ENCODE measurements at regions not wholly inside any gene's neighbourhood (a gene's known extent, or its start where the extent isn't known, plus 50 kb on each side); places are given as distances from the start of the nearest gene placed in this dataset.
"Not testable (repeated sequence)": the region's sequence is repeated elsewhere in the genome, so short reads cannot be mapped to it uniquely, and the experiment has no call there.

GRCh38 chr4:167775375-167775774 lies 317.0 kb upstream of the ANXA10 start:
- H3K4me3 ChIP-seq (ENCODE audit: insufficient read depth, low read depth, low read length) = no peak overlapping the region
- H3K27me3 ChIP-seq (ENCODE audit: control insufficient read depth, insufficient read depth, low read length) = no peaks in the 10 kb centered on the region
- H3K36me3 ChIP-seq (replicated peaks; ENCODE audit: control insufficient read depth, insufficient read depth, low read length) = no peaks in the 10 kb centered on the region
- DNase-seq = no peak

- no peak for DNase-seq
- no peaks in the 10 kb centered on the region for H3K27me3 ChIP-seq (ENCODE audit: control insufficient read depth, insufficient read depth, low read length)
- no peaks in the 10 kb centered on the region for H3K36me3 ChIP-seq (replicated peaks; ENCODE audit: control insufficient read depth, insufficient read depth, low read length)
- no peak overlapping the region for H3K4me3 ChIP-seq (ENCODE audit: insufficient read depth, low read depth, low read length)
Measured at GRCh38 chr4:167779280-167779679, 313.1 kb upstream of the ANXA10 start.

- no peak for DNase-seq
- H3K4me3 ChIP-seq (ENCODE audit: insufficient read depth, low read depth, low read length) = no peak overlapping the region
- no peaks in the 10 kb centered on the region for H3K27me3 ChIP-seq (ENCODE audit: control insufficient read depth, insufficient read depth, low read length)
- no peaks in the 10 kb centered on the region for H3K36me3 ChIP-seq (replicated peaks; ENCODE audit: control insufficient read depth, insufficient read depth, low read length)
Measured at GRCh38 chr4:167779864-167780263, 312.5 kb upstream of the ANXA10 start.

- no peak for DNase-seq
- no peak overlapping the region for H3K4me3 ChIP-seq (ENCODE audit: insufficient read depth, low read depth, low read length)
- H3K36me3 ChIP-seq (replicated peaks; ENCODE audit: control insufficient read depth, insufficient read depth, low read length) = no peaks in the 10 kb centered on the region
- no peaks in the 10 kb centered on the region for H3K27me3 ChIP-seq (ENCODE audit: control insufficient read depth, insufficient read depth, low read length)
Measured at GRCh38 chr4:167784826-167785225, 307.5 kb upstream of the ANXA10 start.

GRCh38 chr4:167785523-167785922 lies 306.8 kb upstream of the ANXA10 start:
- Histone ChIP-seq H3K4me3 (ENCODE audit: insufficient read depth, low read depth, low read length) (no peak overlapping the region), H3K27me3 (ENCODE audit: control insufficient read depth, insufficient read depth, low read length) (no peaks in the 10 kb centered on the region), H3K36me3 (replicated peaks; ENCODE audit: control insufficient read depth, insufficient read depth, low read length) (no peaks in the 10 kb centered on the region)
- DNase-seq = no peak

GRCh38 chr4:167786504-167786903 lies 305.8 kb upstream of the ANXA10 start:
- DNase-seq = no peak
- Histone ChIP-seq H3K27me3 (ENCODE audit: control insufficient read depth, insufficient read depth, low read length) (no peaks in the 10 kb centered on the region), H3K36me3 (replicated peaks; ENCODE audit: control insufficient read depth, insufficient read depth, low read length) (no peaks in the 10 kb centered on the region), H3K4me3 (ENCODE audit: insufficient read depth, low read depth, low read length) (no peak overlapping the region)

GRCh38 chr4:167787231-167787630 lies 305.1 kb upstream of the ANXA10 start:
- DNase-seq = no peak
- Histone ChIP-seq H3K36me3 (replicated peaks; ENCODE audit: control insufficient read depth, insufficient read depth, low read length) (no peaks in the 10 kb centered on the region), H3K4me3 (ENCODE audit: insufficient read depth, low read depth, low read length) (no peak overlapping the region), H3K27me3 (ENCODE audit: control insufficient read depth, insufficient read depth, low read length) (no peaks in the 10 kb centered on the region)

GRCh38 chr4:167802463-167803212 lies 289.7 kb upstream of the ANXA10 start:
- no peak for DNase-seq
- Histone ChIP-seq H3K4me3 (ENCODE audit: insufficient read depth, low read depth, low read length) (no peak overlapping the region), H3K36me3 (replicated peaks; ENCODE audit: control insufficient read depth, insufficient read depth, low read length) (no peaks in the 10 kb centered on the region)

GRCh38 chr4:167811958-167812357 lies 280.4 kb upstream of the ANXA10 start:
- DNase-seq = no peak
- H3K36me3 ChIP-seq (replicated peaks; ENCODE audit: control insufficient read depth, insufficient read depth, low read length) = no peaks in the 10 kb centered on the region
- no peaks in the 10 kb centered on the region for H3K27me3 ChIP-seq (ENCODE audit: control insufficient read depth, insufficient read depth, low read length)
- H3K4me3 ChIP-seq (ENCODE audit: insufficient read depth, low read depth, low read length) = no peak overlapping the region

More at GRCh38 chr4:167802463-167803212, 289.7 kb upstream of the ANXA10 start:
- no peaks in the 10 kb centered on the region for H3K27me3 ChIP-seq (ENCODE audit: control insufficient read depth, insufficient read depth, low read length)

- no peak for DNase-seq
- H3K27me3 ChIP-seq (ENCODE audit: control insufficient read depth, insufficient read depth, low read length) = no peaks in the 10 kb centered on the region
- no peaks in the 10 kb centered on the region for H3K36me3 ChIP-seq (replicated peaks; ENCODE audit: control insufficient read depth, insufficient read depth, low read length)
- no peak overlapping the region for H3K4me3 ChIP-seq (ENCODE audit: insufficient read depth, low read depth, low read length)
Measured at GRCh38 chr4:167826281-167826680, 266.1 kb upstream of the ANXA10 start.

GRCh38 chr4:167831855-167832254 lies 260.5 kb upstream of the ANXA10 start:
- Histone ChIP-seq H3K27me3 (ENCODE audit: control insufficient read depth, insufficient read depth, low read length) (no peaks in the 10 kb centered on the region), H3K36me3 (replicated peaks; ENCODE audit: control insufficient read depth, insufficient read depth, low read length) (no peaks in the 10 kb centered on the region), H3K4me3 (ENCODE audit: insufficient read depth, low read depth, low read length) (no peak overlapping the region)
- no peak for DNase-seq

- no peaks in the 10 kb centered on the region for H3K27me3 ChIP-seq (ENCODE audit: control insufficient read depth, insufficient read depth, low read length)
- no peak for DNase-seq
- H3K4me3 ChIP-seq (ENCODE audit: insufficient read depth, low read depth, low read length) = no peak overlapping the region
- no peaks in the 10 kb centered on the region for H3K36me3 ChIP-seq (replicated peaks; ENCODE audit: control insufficient read depth, insufficient read depth, low read length)
Measured at GRCh38 chr4:167838686-167839085, 253.7 kb upstream of the ANXA10 start.

- Histone ChIP-seq H3K4me3 (ENCODE audit: insufficient read depth, low read depth, low read length) (no peak overlapping the region), H3K36me3 (replicated peaks; ENCODE audit: control insufficient read depth, insufficient read depth, low read length) (no peaks in the 10 kb centered on the region), H3K27me3 (ENCODE audit: control insufficient read depth, insufficient read depth, low read length) (no peaks in the 10 kb centered on the region)
- no peak for DNase-seq
Measured at GRCh38 chr4:167842487-167842886, 249.8 kb upstream of the ANXA10 start.

GRCh38 chr4:167854881-167855280 lies 237.5 kb upstream of the ANXA10 start:
- H3K4me3 ChIP-seq (ENCODE audit: insufficient read depth, low read depth, low read length) = no peak overlapping the region
- no peaks in the 10 kb centered on the region for H3K36me3 ChIP-seq (replicated peaks; ENCODE audit: control insufficient read depth, insufficient read depth, low read length)
- no peak for DNase-seq

GRCh38 chr4:167858127-167858526 lies 234.2 kb upstream of the ANXA10 start:
- not testable (repeated sequence) for H3K36me3 ChIP-seq (replicated peaks; ENCODE audit: control insufficient read depth, insufficient read depth, low read length); DNase-seq

More at GRCh38 chr4:167854881-167855280, 237.5 kb upstream of the ANXA10 start:
- H3K27me3 ChIP-seq (ENCODE audit: control insufficient read depth, insufficient read depth, low read length) = no peaks in the 10 kb centered on the region

GRCh38 chr4:167867191-167867590 lies 225.1 kb upstream of the ANXA10 start:
- no peak overlapping the region for H3K4me3 ChIP-seq (ENCODE audit: insufficient read depth, low read depth, low read length)
- no peaks in the 10 kb centered on the region for H3K36me3 ChIP-seq (replicated peaks; ENCODE audit: control insufficient read depth, insufficient read depth, low read length)
- no peaks in the 10 kb centered on the region for H3K27me3 ChIP-seq (ENCODE audit: control insufficient read depth, insufficient read depth, low read length)
- no peak for DNase-seq

More at GRCh38 chr4:167858127-167858526, 234.2 kb upstream of the ANXA10 start:
- not testable (repeated sequence) for H3K27me3 ChIP-seq (ENCODE audit: control insufficient read depth, insufficient read depth, low read length); H3K4me3 ChIP-seq (ENCODE audit: insufficient read depth, low read depth, low read length)
